Type B pancreatic cell (in vitro differentiated cells): ENCODE measurements at regions not wholly inside any gene's neighbourhood (a gene's known extent, or its start where the extent isn't known, plus 50 kb on each side); places are given as distances from the start of the nearest gene placed in this dataset.
A peak's percentile ranks its signal among the peaks of the same experiment; 100 is the strongest.

ENCODE experiments used
- DNase-seq: peaks from one replicate; pipeline ENCODE4 v3.0.0; 2021; ENCODE audit warnings: mixed read lengths; ENCODE audit not compliant: unreplicated experiment; ENCODE audit errors: extremely low spot score
- H3K27ac Mint-ChIP-seq: 2 replicates; pipeline ENCODE4 v1.8.0; 2021; ENCODE audit warnings: mild to moderate bottlenecking, mixed read lengths
- H3K27me3 Mint-ChIP-seq: 2 replicates; pipeline ENCODE4 v1.8.0; 2021; ENCODE audit warnings: mixed read lengths
- H3K36me3 Mint-ChIP-seq: 2 replicates; pipeline ENCODE4 v1.8.0; 2021; ENCODE audit warnings: mixed read lengths
- H3K4me1 Mint-ChIP-seq: one replicate; pipeline ENCODE4 v1.8.0; 2021; ENCODE audit warnings: mixed read lengths; ENCODE audit not compliant: unreplicated experiment
- H3K4me3 Mint-ChIP-seq: 2 replicates; pipeline ENCODE4 v1.8.0; 2021; ENCODE audit warnings: mild to moderate bottlenecking, mixed read lengths
- H3K9me3 Mint-ChIP-seq: 2 replicates; pipeline ENCODE4 v1.8.0; 2021; ENCODE audit warnings: mixed read lengths
- TF ChIP-seq, protein P1 (sequence below): fragments of 200-600 bp; sonication (generic); conservative IDR thresholded peaks from 2 replicates; pipeline ENCODE4 v1.5.0; 2021; ENCODE audit warnings: antibody characterized with exemption, mild to moderate bottlenecking

DNA sequence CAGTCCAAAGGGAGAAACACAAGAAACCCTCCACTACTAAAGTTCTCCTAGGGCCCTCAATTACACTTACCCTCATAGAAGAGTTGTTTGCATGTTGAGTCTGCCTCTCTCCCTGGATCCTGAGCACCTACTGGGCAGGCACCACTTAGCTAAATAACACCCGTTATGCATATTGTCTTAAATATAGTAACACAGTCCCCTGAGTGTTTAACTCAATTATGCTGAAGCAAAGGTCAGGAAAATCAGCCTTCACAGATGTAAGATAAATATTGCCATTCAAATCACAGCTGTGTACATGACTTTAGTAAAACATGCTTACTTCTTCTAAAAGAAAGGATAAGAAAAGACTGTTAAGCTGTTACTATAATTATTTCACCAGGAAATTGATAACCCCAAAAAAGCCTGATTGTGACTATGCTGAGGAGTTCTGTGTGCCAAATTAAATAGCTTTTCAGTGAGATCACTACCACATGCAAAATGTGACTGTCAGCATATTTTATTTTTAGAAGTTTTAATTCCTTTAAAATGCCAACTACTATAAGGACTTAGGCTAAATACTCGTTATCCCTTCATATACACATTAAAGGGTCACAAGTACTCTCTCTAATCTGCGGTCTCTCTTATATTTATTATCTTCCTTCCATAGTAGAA lies 733.9 kb upstream of the PHF14 start:
- no peak for DNase-seq
- TF ChIP-seq, protein P1, sequence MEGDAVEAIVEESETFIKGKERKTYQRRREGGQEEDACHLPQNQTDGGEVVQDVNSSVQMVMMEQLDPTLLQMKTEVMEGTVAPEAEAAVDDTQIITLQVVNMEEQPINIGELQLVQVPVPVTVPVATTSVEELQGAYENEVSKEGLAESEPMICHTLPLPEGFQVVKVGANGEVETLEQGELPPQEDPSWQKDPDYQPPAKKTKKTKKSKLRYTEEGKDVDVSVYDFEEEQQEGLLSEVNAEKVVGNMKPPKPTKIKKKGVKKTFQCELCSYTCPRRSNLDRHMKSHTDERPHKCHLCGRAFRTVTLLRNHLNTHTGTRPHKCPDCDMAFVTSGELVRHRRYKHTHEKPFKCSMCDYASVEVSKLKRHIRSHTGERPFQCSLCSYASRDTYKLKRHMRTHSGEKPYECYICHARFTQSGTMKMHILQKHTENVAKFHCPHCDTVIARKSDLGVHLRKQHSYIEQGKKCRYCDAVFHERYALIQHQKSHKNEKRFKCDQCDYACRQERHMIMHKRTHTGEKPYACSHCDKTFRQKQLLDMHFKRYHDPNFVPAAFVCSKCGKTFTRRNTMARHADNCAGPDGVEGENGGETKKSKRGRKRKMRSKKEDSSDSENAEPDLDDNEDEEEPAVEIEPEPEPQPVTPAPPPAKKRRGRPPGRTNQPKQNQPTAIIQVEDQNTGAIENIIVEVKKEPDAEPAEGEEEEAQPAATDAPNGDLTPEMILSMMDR, result no peak
- Mint-ChIP-seq H3K27me3 (no peaks in the 10 kb centered on the region), H3K9me3 (no peaks in the 10 kb centered on the region), H3K36me3 (no peaks in the 10 kb centered on the region), H3K4me3 (peak overlapping the region; percentile 15), H3K27ac (no peak overlapping the region), H3K4me1 (peaks cover 8% of the 10 kb centered on the region)

- Mint-ChIP-seq H3K9me3 (peaks cover 7% of the 10 kb centered on the region), H3K4me3 (no peak overlapping the region), H3K27me3 (no peaks in the 10 kb centered on the region), H3K4me1 (no peaks in the 10 kb centered on the region), H3K36me3 (no peaks in the 10 kb centered on the region), H3K27ac (no peak overlapping the region)
- TF ChIP-seq, protein P1, result no peak
- DNase-seq, result no peak
Measured at GRCh38 chr7:10245406-10245805, 728.3 kb upstream of the PHF14 start.

GRCh38 chr7:10257438-10257837 lies 716.2 kb upstream of the PHF14 start:
- TF ChIP-seq, protein P1, result no peak
- Mint-ChIP-seq H3K27ac (no peak overlapping the region), H3K4me1 (no peaks in the 10 kb centered on the region), H3K27me3 (no peaks in the 10 kb centered on the region), H3K9me3 (no peaks in the 10 kb centered on the region), H3K4me3 (no peak overlapping the region), H3K36me3 (no peaks in the 10 kb centered on the region)
- no peak for DNase-seq

GRCh38 chr7:10266976-10267375 lies 706.7 kb upstream of the PHF14 start:
- TF ChIP-seq, protein P1, result no peak
- H3K4me1 Mint-ChIP-seq, result peaks cover 4% of the 10 kb centered on the region
- H3K9me3 Mint-ChIP-seq, result no peaks in the 10 kb centered on the region
- no peaks in the 10 kb centered on the region for H3K27me3 Mint-ChIP-seq
- no peaks in the 10 kb centered on the region for H3K36me3 Mint-ChIP-seq
- H3K27ac Mint-ChIP-seq, result no peak overlapping the region
- no peak for DNase-seq
- no peak overlapping the region for H3K4me3 Mint-ChIP-seq

DNA sequence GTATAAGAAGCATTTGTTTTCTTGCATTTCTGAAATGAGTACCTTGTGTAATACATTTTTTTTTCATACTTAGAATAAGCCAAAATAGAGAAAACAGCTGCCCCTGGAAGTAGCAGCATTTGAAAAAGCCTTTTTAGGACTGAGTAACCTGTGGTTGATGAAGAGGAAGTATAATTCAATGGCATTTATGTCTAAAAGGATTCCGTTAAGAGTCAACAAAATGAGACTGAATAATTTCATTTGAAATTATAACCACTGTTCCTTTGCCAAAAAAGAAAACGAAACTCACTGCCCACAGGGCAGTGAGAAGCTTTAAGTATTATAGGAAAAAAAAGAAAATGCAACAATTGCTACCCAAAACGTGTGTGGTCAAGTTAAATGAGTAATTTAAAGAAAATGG lies 705.6 kb upstream of the PHF14 start:
- Mint-ChIP-seq H3K4me1 (peaks cover 4% of the 10 kb centered on the region), H3K27ac (no peak overlapping the region), H3K27me3 (no peaks in the 10 kb centered on the region), H3K9me3 (no peaks in the 10 kb centered on the region), H3K4me3 (no peak overlapping the region), H3K36me3 (no peaks in the 10 kb centered on the region)
- TF ChIP-seq, protein P1, result no peak
- no peak for DNase-seq

DNA sequence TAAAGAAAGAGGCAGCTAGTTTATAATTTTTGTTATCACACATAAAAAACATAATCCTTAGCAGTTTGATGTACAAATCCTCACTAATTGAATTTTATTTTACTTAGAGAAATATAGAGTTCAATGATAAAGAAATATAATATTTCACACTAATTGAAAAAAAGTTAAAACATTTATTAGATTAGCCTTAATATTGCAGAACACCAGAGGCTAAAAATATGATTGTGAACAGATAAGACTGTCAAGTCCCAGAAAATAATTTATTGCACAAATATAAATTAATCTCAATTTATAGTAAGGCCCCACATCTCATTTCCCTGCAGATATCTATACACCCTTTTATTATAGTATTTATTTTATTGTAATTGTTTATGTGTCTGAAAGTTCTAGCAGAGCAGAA lies 690.8 kb upstream of the PHF14 start:
- Mint-ChIP-seq H3K27me3 (no peaks in the 10 kb centered on the region), H3K4me3 (no peak overlapping the region), H3K9me3 (no peaks in the 10 kb centered on the region), H3K4me1 (no peaks in the 10 kb centered on the region), H3K27ac (no peak overlapping the region), H3K36me3 (no peaks in the 10 kb centered on the region)
- TF ChIP-seq, protein P1, result no peak
- DNase-seq, result no peak
